GM23338 (cell line): ENCODE measurements at regions not wholly inside any gene's neighbourhood (a gene's known extent, or its start where the extent isn't known, plus 50 kb on each side); places are given as distances from the start of the nearest gene placed in this dataset.

ENCODE experiments used
- ATAC-seq: fragments of 200-7000 bp; cut with Tn5 transposase; 3 replicates; pipeline ENCODE4 v1.9.1; 2020
- DNase-seq: peaks from one replicate; pipeline ENCODE4 v3.0.0-alpha.2; 2015; ENCODE audit warnings: low spot score
- H2AFZ ChIP-seq: fragments of 200-600 bp; sonication (generic); 2 replicates; pipeline ENCODE4 v1.8.0; 2016; ENCODE audit warnings: antibody characterized with exemption, mild to moderate bottlenecking, moderate library complexity
- H3F3A ChIP-seq: fragments of 200-600 bp; sonication (generic); replicated peaks from 2 replicates; pipeline ENCODE4 v1.8.0; 2017; ENCODE audit warnings: antibody characterized with exemption, mixed run types, low read depth
- H3K27ac ChIP-seq: fragments of 200-600 bp; sonication (generic); 2 replicates; pipeline ENCODE4 v1.6.1; 2016; ENCODE audit warnings: low read depth
- H3K27me3 ChIP-seq: fragments of 200-600 bp; sonication (generic); 2 replicates; pipeline ENCODE4 v1.8.0; 2016; ENCODE audit warnings: mild to moderate bottlenecking, mixed run types, moderate library complexity; ENCODE audit not compliant: insufficient read depth
- H3K36me3 ChIP-seq: fragments of 200-600 bp; sonication (generic); 2 replicates; pipeline ENCODE4 v1.8.0; 2016; ENCODE audit warnings: mild to moderate bottlenecking; ENCODE audit not compliant: insufficient read depth
- H3K4me1 ChIP-seq: fragments of 200-600 bp; sonication (generic); 2 replicates; pipeline ENCODE4 v1.8.0; 2016; ENCODE audit warnings: mild to moderate bottlenecking, moderate library complexity; ENCODE audit not compliant: insufficient read depth
- H3K4me2 ChIP-seq: fragments of 200-600 bp; sonication (generic); 2 replicates; pipeline ENCODE4 v1.7.1; 2017; ENCODE audit warnings: mixed run types
- H3K4me3 ChIP-seq: fragments of 200-600 bp; sonication (generic); 2 replicates; pipeline ENCODE4 v1.6.1; 2016; ENCODE audit warnings: mixed run types
- H3K79me2 ChIP-seq: fragments of 200-600 bp; sonication (generic); replicated peaks from 2 replicates; pipeline ENCODE4 v1.8.0; 2017; ENCODE audit warnings: mild to moderate bottlenecking; ENCODE audit not compliant: insufficient read depth
- H3K9me2 ChIP-seq: fragments of 200-600 bp; sonication (generic); 2 replicates; pipeline ENCODE4 v1.8.0; 2017; ENCODE audit not compliant: insufficient read depth
- H4K20me1 ChIP-seq: fragments of 200-600 bp; sonication (generic); replicated peaks from 2 replicates; pipeline ENCODE4 v1.8.0; 2017; ENCODE audit warnings: mild to moderate bottlenecking; ENCODE audit not compliant: insufficient read depth
- H3K27ac Mint-ChIP-seq: 2 replicates; pipeline ENCODE4 v1.8.0; 2020; ENCODE audit warnings: inconsistent platforms, mild to moderate bottlenecking, moderate library complexity, mixed read lengths
- H3K27me3 Mint-ChIP-seq: 3 replicates; pipeline ENCODE4 v1.8.0; 2022; ENCODE audit warnings: low read depth, mild to moderate bottlenecking, moderate library complexity, mixed read lengths, inconsistent platforms; ENCODE audit not compliant: insufficient read depth, poor library complexity
- H3K36me3 Mint-ChIP-seq: 3 replicates; pipeline ENCODE4 v1.8.0; 2021; ENCODE audit warnings: low read depth, mild to moderate bottlenecking, inconsistent platforms, moderate library complexity, mixed read lengths
- H3K4me1 Mint-ChIP-seq: 3 replicates; pipeline ENCODE4 v1.8.0; 2020; ENCODE audit warnings: mild to moderate bottlenecking, inconsistent platforms, mixed read lengths
- H3K4me3 Mint-ChIP-seq: 3 replicates; pipeline ENCODE4 v1.8.0; 2021; ENCODE audit warnings: moderate library complexity, mild to moderate bottlenecking, inconsistent platforms, mixed read lengths
- H3K9me3 Mint-ChIP-seq: 3 replicates; pipeline ENCODE4 v1.8.0; 2020; ENCODE audit warnings: moderate library complexity, mild to moderate bottlenecking, inconsistent platforms, mixed read lengths
- CTCF ChIP-seq, 2 experiments: fragments of 200-600 bp in 1 of 2; sonication (generic) in 1 of 2; conservative IDR thresholded peaks; 2 replicates each; pipeline versions ENCODE4 v1.5.1 to v1.6.1; 2016 to 2017; ENCODE audit warnings: antibody characterized with exemption in 2 of 2, low read depth in 2 of 2, mild to moderate bottlenecking in 2 of 2, moderate library complexity in 1 of 2
- ETS1 ChIP-seq: IDR thresholded peaks from 2 replicates; pipeline ENCODE4 v1.6.1; 2016; ENCODE audit warnings: antibody characterized with exemption
- EZH2phosphoT487 ChIP-seq: fragments of 200-600 bp; sonication (generic); IDR thresholded peaks from one replicate; pipeline ENCODE4 v1.8.1; 2018; ENCODE audit warnings: antibody characterized with exemption; ENCODE audit not compliant: unreplicated experiment
- JUNB ChIP-seq: IDR thresholded peaks from one replicate; pipeline ENCODE4 v1.6.1; 2016; ENCODE audit warnings: antibody characterized with exemption; ENCODE audit not compliant: unreplicated experiment
- NANOG ChIP-seq: IDR thresholded peaks from 2 replicates; pipeline ENCODE4 v1.6.1; 2016; ENCODE audit warnings: antibody characterized with exemption, borderline replicate concordance
- POLR2AphosphoS5 ChIP-seq: IDR thresholded peaks from 2 replicates; pipeline ENCODE4 v1.6.1; 2016; ENCODE audit warnings: antibody characterized with exemption, low read depth
- STAT1 ChIP-seq: IDR thresholded peaks from one replicate; pipeline ENCODE4 v1.6.1; 2016; ENCODE audit warnings: antibody characterized with exemption; ENCODE audit not compliant: unreplicated experiment
- TF ChIP-seq, protein P1 (sequence below): IDR thresholded peaks from one replicate; pipeline ENCODE4 v1.6.1; 2018; ENCODE audit warnings: antibody characterized with exemption; ENCODE audit not compliant: unreplicated experiment

GRCh38 chr3:5861151-5861550, 673.6 kb downstream of the EDEM1 start:
- H3K27ac Mint-ChIP-seq: no peak overlapping the region
- no peak overlapping the region for H2AFZ ChIP-seq
- H3K9me3 Mint-ChIP-seq: peaks cover 79% of the 10 kb centered on the region

More at GRCh38 chr3:5861151-5861550, 673.6 kb downstream of the EDEM1 start:
- Histone ChIP-seq H4K20me1 (no peaks in the 10 kb centered on the region), H3K27ac (no peak overlapping the region), H3K79me2 (no peaks in the 10 kb centered on the region), H3K27me3 (no peaks in the 10 kb centered on the region), H3K4me3 (no peak overlapping the region), H3K36me3 (peaks cover 5% of the 10 kb centered on the region; the same call in 1 of the 2 replicates), H3F3A (no peaks in the 10 kb centered on the region), H3K9me2 (no peaks in the 10 kb centered on the region), H3K4me1 (no peaks in the 10 kb centered on the region), H3K4me2 (no peak overlapping the region)
- Mint-ChIP-seq H3K4me3 (no peak overlapping the region), H3K27me3 (no peaks in the 10 kb centered on the region), H3K4me1 (no peaks in the 10 kb centered on the region), H3K36me3 (no peaks in the 10 kb centered on the region; the same call in 2 of the 3 replicates)
- TF ChIP-seq ETS1: no peak
- no peak for TF ChIP-seq NANOG
- no peak for TF ChIP-seq CTCF (conservative IDR thresholded peaks at IDR 0.05; ENCODE audit: low read depth in 2 of 2)
- TF ChIP-seq STAT1: no peak
- no peak for TF ChIP-seq JUNB
- TF ChIP-seq, protein P1, sequence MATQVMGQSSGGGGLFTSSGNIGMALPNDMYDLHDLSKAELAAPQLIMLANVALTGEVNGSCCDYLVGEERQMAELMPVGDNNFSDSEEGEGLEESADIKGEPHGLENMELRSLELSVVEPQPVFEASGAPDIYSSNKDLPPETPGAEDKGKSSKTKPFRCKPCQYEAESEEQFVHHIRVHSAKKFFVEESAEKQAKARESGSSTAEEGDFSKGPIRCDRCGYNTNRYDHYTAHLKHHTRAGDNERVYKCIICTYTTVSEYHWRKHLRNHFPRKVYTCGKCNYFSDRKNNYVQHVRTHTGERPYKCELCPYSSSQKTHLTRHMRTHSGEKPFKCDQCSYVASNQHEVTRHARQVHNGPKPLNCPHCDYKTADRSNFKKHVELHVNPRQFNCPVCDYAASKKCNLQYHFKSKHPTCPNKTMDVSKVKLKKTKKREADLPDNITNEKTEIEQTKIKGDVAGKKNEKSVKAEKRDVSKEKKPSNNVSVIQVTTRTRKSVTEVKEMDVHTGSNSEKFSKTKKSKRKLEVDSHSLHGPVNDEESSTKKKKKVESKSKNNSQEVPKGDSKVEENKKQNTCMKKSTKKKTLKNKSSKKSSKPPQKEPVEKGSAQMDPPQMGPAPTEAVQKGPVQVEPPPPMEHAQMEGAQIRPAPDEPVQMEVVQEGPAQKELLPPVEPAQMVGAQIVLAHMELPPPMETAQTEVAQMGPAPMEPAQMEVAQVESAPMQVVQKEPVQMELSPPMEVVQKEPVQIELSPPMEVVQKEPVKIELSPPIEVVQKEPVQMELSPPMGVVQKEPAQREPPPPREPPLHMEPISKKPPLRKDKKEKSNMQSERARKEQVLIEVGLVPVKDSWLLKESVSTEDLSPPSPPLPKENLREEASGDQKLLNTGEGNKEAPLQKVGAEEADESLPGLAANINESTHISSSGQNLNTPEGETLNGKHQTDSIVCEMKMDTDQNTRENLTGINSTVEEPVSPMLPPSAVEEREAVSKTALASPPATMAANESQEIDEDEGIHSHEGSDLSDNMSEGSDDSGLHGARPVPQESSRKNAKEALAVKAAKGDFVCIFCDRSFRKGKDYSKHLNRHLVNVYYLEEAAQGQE: no peak
- no peak for TF ChIP-seq POLR2AphosphoS5
- TF ChIP-seq EZH2phosphoT487: no peak
- DNase-seq (no peak), ATAC-seq (no peak)
